IMR-90 (cell line): ENCODE measurements at regions not wholly inside any gene's neighbourhood (a gene's known extent, or its start where the extent isn't known, plus 50 kb on each side); places are given as distances from the start of the nearest gene placed in this dataset.

ENCODE experiments used
- CEBPB ChIP-seq: IDR thresholded peaks from 2 replicates; pipeline ENCODE4 v1.6.1; 2012; ENCODE audit warnings: low read depth, low read length, improper control_type of control experiment
- CTCF ChIP-seq: conservative IDR thresholded peaks from 2 replicates; pipeline ENCODE4 v1.5.1; 2012; ENCODE audit warnings: mild to moderate bottlenecking, low read depth, low read length, improper control_type of control experiment
- MAFK ChIP-seq: IDR thresholded peaks from 2 replicates; pipeline ENCODE4 v1.6.1; 2012; ENCODE audit warnings: low read depth, low read length, improper control_type of control experiment
- MAZ ChIP-seq: IDR thresholded peaks from 2 replicates; pipeline ENCODE4 v1.6.1; 2012; ENCODE audit warnings: low read depth, mild to moderate bottlenecking, low read length, improper control_type of control experiment, moderate library complexity, borderline replicate concordance
- POLR2A ChIP-seq: IDR thresholded peaks from 2 replicates; pipeline ENCODE4 v1.6.1; 2012; ENCODE audit warnings: mild to moderate bottlenecking, low read depth, low read length
- SMC3 ChIP-seq: fragments of 150-350 bp; IDR thresholded peaks from 2 replicates; pipeline ENCODE4 v1.6.1; 2016; ENCODE audit warnings: low read depth, mild to moderate bottlenecking, antibody characterized with exemption, low read length, moderate library complexity

DNA sequence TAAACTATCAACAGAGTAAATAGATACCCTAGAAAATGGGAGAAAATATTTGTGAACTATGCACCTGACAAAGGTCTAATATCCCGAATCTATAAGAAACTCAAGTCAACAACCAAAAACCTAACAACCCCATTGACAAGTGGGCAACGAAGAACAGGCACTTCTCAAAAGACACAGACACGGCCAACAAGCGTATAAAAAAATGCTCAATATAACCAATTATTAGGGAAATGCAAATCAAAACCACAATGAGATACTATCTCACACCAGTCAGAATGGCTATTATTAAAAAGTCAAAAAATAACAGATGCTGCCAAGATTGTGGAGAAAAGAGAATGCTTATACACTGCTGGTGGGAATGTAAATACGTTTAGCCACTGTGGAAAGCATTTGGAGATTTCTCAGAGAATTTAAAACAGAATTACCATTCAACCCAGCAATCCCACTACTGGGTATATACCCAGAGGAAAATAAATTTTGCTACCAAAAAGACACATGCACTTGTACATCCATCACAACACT, 63.2 kb upstream of the CAV2 start:
- TF ChIP-seq POLR2A (no peak), CTCF (no peak), SMC3 (no peak), MAZ (no peak), CEBPB (no peak), MAFK (no peak)
